Activated CD8-positive, alpha-beta memory T cell treated with anti-CD3 and anti-CD28 coated beads, Interleukin-2, amount 10 ng/mL, durations not matched to agents 7 days and 5 days (primary cell): ENCODE measurements at regions not wholly inside any gene's neighbourhood (a gene's known extent, or its start where the extent isn't known, plus 50 kb on each side); places are given as distances from the start of the nearest gene placed in this dataset.
"Not testable (repeated sequence)": the region's sequence is repeated elsewhere in the genome, so short reads cannot be mapped to it uniquely, and the experiment has no call there.

Experiments used
- ATAC-seq: fragments of 150-1000 bp; cut with Tn5 transposase; one replicate; pipeline ENCODE4 v1.10.0; 2021; ENCODE audit warnings: moderate library complexity
- CTCF ChIA-PET: fragments of 350-600 bp; sonication (Branson Sonifier 250); formaldehyde crosslinking; loops from one replicate; lab custom pipeline; 2021; ENCODE audit warnings: antibody characterized with exemption; lab: Charles Lee
- DNase-seq: peaks from one replicate; pipeline ENCODE4 v3.0.0-alpha.2; 2020
- H3K27ac Mint-ChIP-seq: one replicate; pipeline ENCODE4 v1.8.0; 2021; ENCODE audit warnings: mild to moderate bottlenecking, mixed read lengths
- H3K27me3 Mint-ChIP-seq: one replicate; pipeline ENCODE4 v1.8.0; 2021; ENCODE audit warnings: mixed read lengths
- H3K36me3 Mint-ChIP-seq: one replicate; pipeline ENCODE4 v1.8.0; 2021; ENCODE audit warnings: mild to moderate bottlenecking, mixed read lengths
- H3K4me1 Mint-ChIP-seq: one replicate; pipeline ENCODE4 v1.8.0; 2021; ENCODE audit warnings: mixed read lengths
- H3K4me3 Mint-ChIP-seq: one replicate; pipeline ENCODE4 v1.8.0; 2021; ENCODE audit warnings: mild to moderate bottlenecking, moderate library complexity, mixed read lengths
- H3K9me3 Mint-ChIP-seq: one replicate; pipeline ENCODE4 v1.8.0; 2022; ENCODE audit warnings: low read depth, mixed read lengths

- Mint-ChIP-seq H3K36me3 (no peaks in the 10 kb centered on the region), H3K27me3 (no peaks in the 10 kb centered on the region), H3K9me3 (no peaks in the 10 kb centered on the region), H3K4me1 (peaks cover 39% of the 10 kb centered on the region), H3K4me3 (no peak overlapping the region), H3K27ac (peak overlapping the region; percentile 13)
- no peak for DNase-seq
- ATAC-seq: no peak
- CTCF ChIA-PET: no interaction called here
Measured at GRCh38 chr22:25407226-25407858, 157.1 kb upstream of the GRK3 start.

GRCh38 chr22:25407859-25408229 lies 156.6 kb upstream of the GRK3 start:
- Mint-ChIP-seq H3K27me3 (no peaks in the 10 kb centered on the region), H3K9me3 (peaks cover 2% of the 10 kb centered on the region), H3K36me3 (peaks cover under 1% of the 10 kb centered on the region), H3K27ac (peak overlapping the region; percentile 13), H3K4me1 (peaks cover 35% of the 10 kb centered on the region), H3K4me3 (no peak overlapping the region)
- no peak for ATAC-seq
- DNase-seq: no peak
- CTCF ChIA-PET: no interaction called here

GRCh38 chr22:25409240-25409639 lies 155.2 kb upstream of the GRK3 start:
- peaks cover 2% of the 10 kb centered on the region for H3K9me3 Mint-ChIP-seq
- H3K27ac Mint-ChIP-seq: no peak overlapping the region
- no peak for ATAC-seq
- no peak overlapping the region for H3K4me3 Mint-ChIP-seq
- no peaks in the 10 kb centered on the region for H3K27me3 Mint-ChIP-seq
- H3K36me3 Mint-ChIP-seq: peaks cover 6% of the 10 kb centered on the region
- no peak for DNase-seq
- CTCF ChIA-PET: no interaction called here
- H3K4me1 Mint-ChIP-seq: peaks cover 24% of the 10 kb centered on the region

GRCh38 chr22:25410849-25411248 lies 153.6 kb upstream of the GRK3 start:
- peaks cover 2% of the 10 kb centered on the region for H3K9me3 Mint-ChIP-seq
- peaks cover 22% of the 10 kb centered on the region for H3K4me1 Mint-ChIP-seq
- CTCF ChIA-PET: interaction anchor here (0.9 to 1.0 kb wide), 2 partner anchors 13 to 1872 kb away, joined by 3 read pairs; no protein-coding TSS in a partner anchor
- DNase-seq (no peak), ATAC-seq (peak; percentile 65)
- H3K4me3 Mint-ChIP-seq: peak overlapping the region; percentile 60
- peak overlapping the region; percentile 89 for H3K27ac Mint-ChIP-seq
- peaks cover 10% of the 10 kb centered on the region for H3K27me3 Mint-ChIP-seq
- peaks cover 6% of the 10 kb centered on the region for H3K36me3 Mint-ChIP-seq

GRCh38 chr22:25413620-25414019 lies 150.9 kb upstream of the GRK3 start:
- Mint-ChIP-seq H3K4me3 (no peak overlapping the region), H3K27ac (no peak overlapping the region), H3K27me3 (peaks cover 34% of the 10 kb centered on the region), H3K9me3 (peaks cover 2% of the 10 kb centered on the region), H3K36me3 (peaks cover 6% of the 10 kb centered on the region), H3K4me1 (peaks cover 11% of the 10 kb centered on the region)
- ATAC-seq (no peak), DNase-seq (no peak)
- CTCF ChIA-PET: interaction anchor here (0.9 to 3.8 kb wide), 2 partner anchors 8 to 34 kb away, joined by 3 to 12 read pairs; no protein-coding TSS in a partner anchor

GRCh38 chr22:25415731-25416130 lies 148.7 kb upstream of the GRK3 start:
- not testable (repeated sequence) for H3K36me3 Mint-ChIP-seq, H3K27ac Mint-ChIP-seq, ATAC-seq, H3K4me3 Mint-ChIP-seq, DNase-seq, H3K9me3 Mint-ChIP-seq
- H3K27me3 Mint-ChIP-seq: peaks cover 54% of the 10 kb centered on the region
- CTCF ChIA-PET: interaction anchor here (3.8 kb wide), 1 partner anchor 32 kb away, joined by 12 read pairs; no protein-coding TSS in a partner anchor
- H3K4me1 Mint-ChIP-seq: peaks cover 22% of the 10 kb centered on the region

- Mint-ChIP-seq H3K27me3 (peaks cover 69% of the 10 kb centered on the region), H3K4me1 (peaks cover 18% of the 10 kb centered on the region)
- ATAC-seq, DNase-seq, H3K4me3 Mint-ChIP-seq, CTCF ChIA-PET, H3K36me3 Mint-ChIP-seq, H3K9me3 Mint-ChIP-seq, H3K27ac Mint-ChIP-seq: not testable (repeated sequence)
Measured at GRCh38 chr22:25417826-25418225, 146.6 kb upstream of the GRK3 start.

- ATAC-seq (no peak), DNase-seq (no peak)
- Mint-ChIP-seq H3K27me3 (peaks cover 84% of the 10 kb centered on the region), H3K9me3 (no peaks in the 10 kb centered on the region), H3K27ac (no peak overlapping the region), H3K4me3 (no peak overlapping the region), H3K36me3 (peaks cover 3% of the 10 kb centered on the region), H3K4me1 (peaks cover 18% of the 10 kb centered on the region)
- CTCF ChIA-PET: interaction anchor here (1.4 to 1.6 kb wide), 2 partner anchors 28 to 32 kb away, joined by 3 read pairs; no protein-coding TSS in a partner anchor
Measured at GRCh38 chr22:25419247-25420113, 145.0 kb upstream of the GRK3 start.

GRCh38 chr22:25420114-25420441 lies 144.4 kb upstream of the GRK3 start:
- H3K9me3 Mint-ChIP-seq, ATAC-seq, H3K4me3 Mint-ChIP-seq, H3K36me3 Mint-ChIP-seq, DNase-seq, H3K27ac Mint-ChIP-seq: not testable (repeated sequence)
- CTCF ChIA-PET: interaction anchor here (1.4 to 1.6 kb wide), 2 partner anchors 27 to 32 kb away, joined by 3 read pairs; no protein-coding TSS in a partner anchor
- Mint-ChIP-seq H3K4me1 (peaks cover 18% of the 10 kb centered on the region), H3K27me3 (peaks cover 84% of the 10 kb centered on the region)

GRCh38 chr22:25420471-25420924 lies 144.0 kb upstream of the GRK3 start:
- ATAC-seq (no peak), DNase-seq (no peak)

GRCh38 chr22:25420925-25421904 lies 143.3 kb upstream of the GRK3 start:
- CTCF ChIA-PET: interaction anchor here (1.0 to 1.7 kb wide), 5 partner anchors 7 to 219 kb away, joined by 3 to 5 read pairs (median 3); no protein-coding TSS in a partner anchor
- peaks cover 18% of the 10 kb centered on the region for H3K4me1 Mint-ChIP-seq
- ATAC-seq (peak; percentile 47), DNase-seq (no peak)
- peaks cover 74% of the 10 kb centered on the region for H3K27me3 Mint-ChIP-seq
- peak overlapping the region; percentile 54 for H3K4me3 Mint-ChIP-seq
- H3K36me3 Mint-ChIP-seq: peaks cover 3% of the 10 kb centered on the region
- H3K9me3 Mint-ChIP-seq: no peaks in the 10 kb centered on the region
- no peak overlapping the region for H3K27ac Mint-ChIP-seq

More at GRCh38 chr22:25420471-25420924, 144.0 kb upstream of the GRK3 start:
- Mint-ChIP-seq H3K4me1 (peaks cover 18% of the 10 kb centered on the region), H3K9me3 (no peaks in the 10 kb centered on the region), H3K36me3 (peaks cover 3% of the 10 kb centered on the region), H3K27ac (no peak overlapping the region), H3K4me3 (no peak overlapping the region), H3K27me3 (peaks cover 81% of the 10 kb centered on the region)
- CTCF ChIA-PET: interaction anchor here (1.6 kb wide), 1 partner anchor 31 kb away, joined by 3 read pairs; no protein-coding TSS in a partner anchor

- CTCF ChIA-PET, H3K4me1 Mint-ChIP-seq, DNase-seq, ATAC-seq, H3K27ac Mint-ChIP-seq, H3K36me3 Mint-ChIP-seq, H3K4me3 Mint-ChIP-seq, H3K9me3 Mint-ChIP-seq: not testable (repeated sequence)
- H3K27me3 Mint-ChIP-seq: peaks cover 42% of the 10 kb centered on the region
Measured at GRCh38 chr22:25426530-25427308, 137.8 kb upstream of the GRK3 start.
